ENCODE measurements at regions not wholly inside any gene's neighbourhood (a gene's known extent, or its start where the extent isn't known, plus 50 kb on each side); places are given as distances from the start of the nearest gene placed in this dataset.

DNA sequence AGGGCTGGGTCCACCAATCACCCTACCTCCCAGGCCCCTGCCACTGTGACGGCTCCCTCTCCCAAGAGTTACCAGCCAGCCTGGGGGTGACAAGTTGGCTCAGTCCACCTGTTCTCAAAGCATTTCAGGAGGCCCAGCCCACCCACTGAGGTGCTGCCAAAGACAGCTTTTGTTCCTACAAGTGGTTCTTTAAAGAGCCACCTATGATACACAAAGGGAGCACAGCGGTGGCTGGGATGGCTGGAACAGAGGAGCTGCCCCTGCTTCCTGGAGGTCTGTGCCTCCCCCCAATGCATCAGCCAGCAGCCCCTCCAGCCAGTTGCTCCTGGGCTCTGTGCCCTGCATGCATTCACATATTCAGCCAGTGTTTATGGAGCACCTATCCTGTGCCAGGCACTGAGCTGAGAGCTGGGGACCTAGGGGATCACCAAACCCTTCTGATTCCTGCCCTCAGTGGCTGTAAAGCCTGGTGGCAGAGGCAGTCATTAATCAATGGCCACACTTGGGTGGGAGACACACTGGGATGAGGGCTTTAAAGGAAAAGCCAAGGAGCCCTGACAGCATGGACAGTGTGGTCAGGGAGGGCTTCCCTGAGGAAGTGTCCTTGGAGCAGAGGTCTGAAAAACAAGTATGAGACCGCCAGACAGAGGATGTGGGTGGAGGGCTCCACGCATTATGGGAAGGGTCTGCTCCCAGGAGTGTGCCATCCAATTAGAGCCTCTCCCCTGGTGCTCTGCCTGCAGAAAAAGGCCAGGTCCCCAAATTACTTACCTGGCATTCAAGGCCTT, 107.1 kb upstream of the LINGO1 start:
- FAIRE-seq, result no peak
- no peak for DNase-seq (ENCODE audit: low spot score)

DNA sequence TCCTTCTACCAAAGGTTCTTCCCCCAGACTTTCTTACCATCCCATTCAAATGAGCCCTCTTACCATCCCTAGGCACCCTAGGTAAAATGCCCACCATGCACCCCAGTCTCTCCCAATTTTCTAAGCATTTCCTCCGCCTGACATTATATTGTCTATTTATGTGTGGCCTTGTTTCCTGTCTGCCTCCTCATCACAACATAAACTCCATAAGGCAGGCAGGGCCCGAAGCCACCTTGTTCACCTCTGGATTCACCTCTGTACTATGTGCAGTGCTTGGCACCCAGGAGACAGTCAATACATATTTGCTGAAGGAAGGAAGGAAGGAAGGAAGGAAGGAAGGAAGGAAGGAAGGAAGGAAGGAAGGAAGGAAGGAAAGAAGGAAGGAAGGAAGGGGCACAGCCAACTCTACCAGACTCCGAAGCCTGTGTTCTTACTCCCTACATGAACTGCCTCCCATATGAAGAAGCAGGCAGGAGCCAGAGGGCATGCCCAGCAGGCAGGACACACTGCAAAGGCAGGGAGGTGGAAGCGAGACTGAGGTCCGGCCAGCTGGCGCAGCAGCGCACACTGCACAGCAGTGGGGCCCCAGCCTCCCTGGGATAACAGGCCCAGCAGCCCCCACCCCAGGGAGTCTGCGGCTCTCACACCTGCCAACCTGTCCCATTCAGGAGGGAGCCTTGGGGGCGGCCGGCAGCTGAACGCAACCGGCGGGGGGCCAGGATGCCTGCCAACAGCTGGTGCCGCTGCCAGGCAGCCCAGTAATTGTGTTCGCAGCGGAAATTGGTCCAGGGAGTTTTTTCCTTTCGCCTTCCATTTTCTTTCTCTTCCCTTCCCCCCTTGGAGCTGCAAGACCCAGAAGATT, 106.0 kb upstream of the LINGO1 start:
- FAIRE-seq, result no peak
- DNase-seq (ENCODE audit: low spot score), result no peak

DNA sequence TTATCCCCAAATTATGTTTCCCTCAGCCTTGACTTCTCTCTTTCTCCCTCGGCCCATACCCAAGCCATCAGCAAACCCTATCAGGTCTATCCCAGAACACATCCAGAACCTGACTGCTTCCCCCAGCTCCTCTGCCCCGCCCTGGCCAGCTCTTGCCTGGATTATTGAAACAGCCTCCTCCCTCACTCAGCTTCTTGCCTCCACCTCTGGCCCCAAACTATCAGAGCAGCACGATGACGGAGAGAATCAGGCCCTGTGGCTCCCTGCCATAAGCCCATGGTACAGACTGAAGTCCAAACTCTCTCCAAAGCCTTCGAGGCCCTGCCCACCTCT, 105.3 kb upstream of the LINGO1 start:
- FAIRE-seq, result no peak
- DNase-seq (ENCODE audit: low spot score), result no peak

DNA sequence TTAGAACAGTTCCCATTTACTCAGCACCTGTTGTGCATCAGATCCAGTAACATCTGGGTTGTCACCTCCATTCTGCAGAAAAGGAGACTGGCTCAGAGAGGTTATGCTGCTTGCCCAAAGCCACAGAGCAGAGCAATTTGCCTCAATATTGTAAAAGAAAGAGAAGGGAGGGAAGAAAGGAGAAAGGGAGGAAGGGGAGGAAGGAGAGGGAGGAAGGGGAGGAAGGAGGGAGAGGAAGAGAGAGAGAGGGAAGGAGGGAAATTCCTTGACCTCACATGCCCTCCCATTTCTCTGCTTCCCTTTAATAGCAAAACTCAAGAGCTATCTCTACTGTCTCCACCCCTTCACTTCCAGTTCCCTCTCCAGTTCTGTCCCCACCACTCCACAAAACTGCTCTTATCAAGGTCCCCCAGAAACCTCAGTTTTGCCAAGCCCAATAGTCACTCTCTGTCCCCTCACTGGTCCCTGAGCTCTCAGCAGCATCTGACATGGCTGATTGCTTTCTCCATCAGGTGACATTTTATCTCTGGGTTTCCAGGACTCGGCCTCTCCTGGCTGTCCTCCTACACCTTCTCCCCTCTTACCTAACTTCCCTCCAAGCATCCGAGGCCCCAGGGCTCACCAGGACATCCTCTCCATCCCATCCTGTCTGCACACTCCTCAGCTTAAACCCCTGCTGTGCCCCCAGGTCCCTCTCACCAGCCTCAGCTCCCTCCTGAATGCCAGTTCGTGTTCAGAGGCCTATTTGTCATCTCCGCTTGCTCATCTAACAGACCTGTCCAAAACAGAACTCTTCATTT, 104.7 kb upstream of the LINGO1 start:
- FAIRE-seq, result no peak
- DNase-seq (ENCODE audit: low spot score), result no peak

DNA sequence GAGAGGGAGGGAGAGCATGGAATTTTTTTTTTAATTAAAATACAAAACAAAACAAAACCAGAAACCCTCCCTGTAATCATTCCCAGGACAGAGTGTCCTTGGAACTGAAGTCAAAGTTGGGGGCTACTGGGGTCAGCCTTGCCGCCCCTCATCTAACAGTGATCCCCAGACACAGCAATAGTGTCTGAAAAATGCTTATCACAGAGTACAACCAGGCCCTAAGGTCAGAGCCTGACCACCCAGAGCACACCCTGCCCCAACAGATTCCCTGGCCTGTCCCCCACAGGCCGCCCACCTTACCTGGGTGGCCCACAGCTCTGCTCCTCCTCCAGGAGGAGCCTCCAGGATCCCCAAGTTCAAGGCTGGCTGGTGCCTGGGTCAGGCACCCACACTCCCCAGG, 101.6 kb upstream of the LINGO1 start:
- FAIRE-seq (no peak), DNase-seq (ENCODE audit: low spot score) (no peak)

DNA sequence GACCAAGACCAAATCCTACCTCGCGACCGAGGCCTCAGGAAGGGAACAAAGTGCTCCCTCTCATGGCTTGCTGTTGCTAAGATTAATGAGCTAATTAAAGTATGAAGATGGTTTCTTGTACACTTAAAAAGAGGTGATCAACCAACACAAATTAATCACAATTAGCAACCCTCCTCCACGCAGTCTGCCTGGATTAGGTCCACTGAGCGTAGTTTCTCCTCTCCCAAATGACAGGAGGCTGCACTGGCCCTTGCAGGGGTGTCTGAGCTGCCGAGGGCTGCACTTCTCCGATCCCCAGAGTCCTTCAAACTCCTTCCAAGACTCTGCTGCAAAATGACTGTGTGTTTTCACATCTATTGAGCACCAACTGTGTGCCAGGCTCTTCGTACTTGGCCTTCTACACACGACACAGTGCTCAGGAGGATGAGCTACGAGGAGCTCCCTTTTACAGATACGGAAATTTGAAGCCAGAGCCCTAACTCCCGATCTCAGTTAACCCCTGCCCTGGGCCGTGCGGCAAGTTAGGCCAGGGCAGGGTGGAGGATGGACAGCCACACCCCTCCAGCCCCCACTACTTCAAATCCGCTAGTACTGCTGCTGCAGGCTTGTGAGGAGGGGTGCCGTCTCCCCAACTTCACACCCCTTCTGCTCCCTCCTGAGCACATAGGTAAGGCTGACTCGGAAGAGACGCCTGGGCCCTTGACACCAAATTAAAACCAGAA, 101.0 kb upstream of the LINGO1 start:
- no peak for FAIRE-seq
- DNase-seq (ENCODE audit: low spot score), result no peak

DNA sequence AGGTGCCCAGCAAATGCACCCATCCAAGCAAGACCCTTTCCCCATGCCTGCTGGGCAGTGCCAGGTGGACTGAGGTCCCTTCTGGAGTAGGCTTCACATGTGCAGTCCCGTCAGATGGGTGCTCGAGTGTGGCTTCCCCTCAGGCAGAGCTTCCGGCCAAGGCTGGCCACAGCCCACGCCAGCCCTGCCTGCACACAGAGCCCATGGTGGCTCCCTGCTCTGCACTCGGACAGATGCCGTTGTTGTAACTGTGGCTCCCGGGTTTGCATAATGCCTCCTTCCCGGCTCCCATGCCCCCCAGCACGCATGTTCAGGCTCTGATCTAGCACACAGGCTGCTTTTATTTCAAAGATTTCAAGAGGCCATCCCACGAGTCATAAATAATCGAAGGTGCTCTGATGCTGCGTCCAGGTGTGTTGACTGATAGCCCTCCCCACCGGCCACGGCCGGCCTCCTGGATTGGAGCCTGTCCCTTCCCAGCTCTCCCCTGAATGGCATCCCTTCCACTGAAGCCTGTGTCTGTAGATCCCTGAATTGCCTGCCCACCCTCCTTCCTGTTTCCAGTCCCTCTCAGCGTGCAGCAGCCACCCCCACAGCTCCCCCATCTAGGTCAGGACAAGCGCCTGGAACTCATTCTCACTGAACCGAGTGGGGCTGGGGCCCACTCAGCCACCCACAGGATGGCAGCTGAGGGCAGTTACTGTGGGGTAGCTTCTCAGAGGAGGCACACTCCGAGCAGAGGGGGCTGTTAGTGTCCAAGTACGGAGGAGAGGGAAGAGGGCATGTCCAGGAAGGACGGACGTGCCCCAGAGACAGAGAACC, 100.0 kb upstream of the LINGO1 start:
- no peak for DNase-seq (ENCODE audit: low spot score)
- FAIRE-seq, result no peak

DNA sequence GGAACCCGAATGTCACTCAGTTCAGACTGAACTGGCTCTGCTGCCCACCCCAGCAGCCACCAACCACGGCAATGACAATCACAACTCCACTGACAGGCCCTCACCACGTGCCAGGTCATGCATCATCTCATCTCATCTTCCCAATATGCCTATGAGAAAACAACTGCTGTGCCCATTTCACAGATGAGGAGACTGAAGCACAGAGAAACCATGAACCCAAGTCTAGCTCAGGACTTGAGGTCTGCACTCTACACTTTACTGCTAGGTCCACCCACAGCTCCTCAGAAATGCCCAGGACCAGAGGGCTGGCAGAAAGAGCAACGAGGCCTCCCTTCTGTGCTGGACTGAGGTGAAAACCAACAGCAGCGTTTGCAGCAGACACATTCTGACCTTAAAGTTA, 99.2 kb upstream of the LINGO1 start:
- no peak for DNase-seq (ENCODE audit: low spot score)
- no peak for FAIRE-seq

DNA sequence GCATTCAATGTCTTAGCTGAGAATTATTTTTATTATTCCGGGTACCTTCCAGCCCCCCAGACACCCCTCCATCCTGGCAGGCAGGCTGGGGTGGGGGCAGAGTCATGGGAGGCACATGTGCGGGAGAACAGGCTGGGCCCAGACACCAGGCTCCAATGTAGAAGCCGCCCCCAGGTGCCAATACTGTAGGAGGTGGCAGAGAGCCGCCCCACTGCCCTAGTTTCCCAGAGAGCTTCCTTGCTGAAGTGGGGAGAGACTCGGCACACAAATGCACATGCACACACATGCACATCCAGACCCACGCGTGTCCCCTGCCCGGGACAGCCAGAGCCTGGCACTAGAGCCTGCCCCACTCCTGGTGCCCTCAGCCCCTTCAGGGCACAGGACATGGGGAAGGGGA, 98.4 kb upstream of the LINGO1 start:
- no peak for DNase-seq (ENCODE audit: low spot score)
- FAIRE-seq, result no peak

DNA sequence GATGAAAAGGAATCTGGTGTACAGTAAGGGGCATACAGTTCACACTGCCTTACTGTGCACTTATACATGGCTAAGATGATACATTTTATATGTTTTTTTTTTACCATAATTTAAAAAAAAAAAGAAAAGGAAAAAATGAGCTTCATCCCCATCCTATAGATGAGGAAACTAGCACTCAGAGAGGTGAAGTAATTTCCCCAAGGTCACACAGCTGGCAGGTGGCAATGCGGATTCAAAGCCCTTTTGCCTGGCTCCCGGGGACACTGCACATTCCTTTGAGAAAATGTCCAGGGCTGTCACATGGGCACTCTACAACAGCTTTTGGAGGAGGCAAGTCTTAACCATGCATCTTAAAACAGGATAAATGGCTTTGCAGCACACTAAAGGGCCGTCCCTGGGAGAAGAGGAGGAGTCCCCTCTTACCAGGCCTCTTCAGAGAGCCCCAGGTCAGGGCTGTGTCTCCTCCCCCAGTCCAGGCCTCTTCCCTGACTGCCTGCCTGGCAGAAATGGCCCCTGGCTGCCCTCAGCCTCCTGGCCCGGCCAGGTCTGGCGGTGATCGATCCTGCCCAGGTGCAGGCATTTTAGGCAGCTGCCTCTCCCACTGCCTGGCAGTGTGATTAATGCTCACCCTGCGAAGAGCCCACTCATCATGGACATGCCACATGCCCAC, 95.1 kb upstream of the LINGO1 start:
- no peak for FAIRE-seq
- no peak for DNase-seq (ENCODE audit: low spot score)

DNA sequence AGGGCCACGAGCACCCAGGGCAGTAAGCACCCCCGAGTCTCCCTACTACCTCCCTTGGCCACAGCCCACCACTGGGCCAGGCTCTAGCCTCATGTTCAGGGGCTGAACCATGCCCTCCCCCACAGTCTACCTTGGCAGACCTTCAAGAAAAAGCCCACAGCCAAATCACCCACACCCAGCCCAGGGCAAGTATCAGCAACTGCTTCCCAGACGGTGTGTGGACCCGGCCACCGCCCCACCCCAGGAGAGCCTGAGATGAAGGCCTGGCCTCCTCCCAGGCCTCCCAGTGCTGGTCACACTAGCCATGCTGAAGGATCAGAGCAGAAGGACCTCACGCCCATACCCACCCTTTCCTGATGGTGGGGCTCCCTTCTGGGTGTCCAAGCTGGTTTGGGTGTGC, 92.0 kb upstream of the LINGO1 start:
- no peak for FAIRE-seq
- no peak for DNase-seq (ENCODE audit: low spot score)

DNA sequence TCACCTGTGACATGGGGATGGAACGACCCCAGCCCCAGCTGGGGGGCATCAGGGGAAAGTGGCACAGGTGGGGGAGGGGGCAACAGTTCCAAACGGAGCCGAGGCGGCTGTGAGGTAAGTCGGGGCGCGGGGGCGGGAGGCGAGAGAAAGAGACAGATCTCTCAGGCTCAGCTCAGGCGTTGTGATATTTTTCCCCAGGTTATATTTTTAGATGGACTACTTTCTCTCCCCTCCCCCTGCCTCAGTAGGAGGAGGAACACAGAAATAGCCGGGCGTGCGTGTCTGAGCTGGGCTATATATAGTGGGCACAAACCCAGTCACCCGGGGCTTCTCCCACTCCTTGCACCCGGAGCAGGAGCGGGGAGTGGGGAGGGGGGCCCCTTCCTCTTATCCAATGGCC, 91.0 kb upstream of the LINGO1 start:
- DNase-seq (ENCODE audit: low spot score), result no peak
- FAIRE-seq, result no peak

DNA sequence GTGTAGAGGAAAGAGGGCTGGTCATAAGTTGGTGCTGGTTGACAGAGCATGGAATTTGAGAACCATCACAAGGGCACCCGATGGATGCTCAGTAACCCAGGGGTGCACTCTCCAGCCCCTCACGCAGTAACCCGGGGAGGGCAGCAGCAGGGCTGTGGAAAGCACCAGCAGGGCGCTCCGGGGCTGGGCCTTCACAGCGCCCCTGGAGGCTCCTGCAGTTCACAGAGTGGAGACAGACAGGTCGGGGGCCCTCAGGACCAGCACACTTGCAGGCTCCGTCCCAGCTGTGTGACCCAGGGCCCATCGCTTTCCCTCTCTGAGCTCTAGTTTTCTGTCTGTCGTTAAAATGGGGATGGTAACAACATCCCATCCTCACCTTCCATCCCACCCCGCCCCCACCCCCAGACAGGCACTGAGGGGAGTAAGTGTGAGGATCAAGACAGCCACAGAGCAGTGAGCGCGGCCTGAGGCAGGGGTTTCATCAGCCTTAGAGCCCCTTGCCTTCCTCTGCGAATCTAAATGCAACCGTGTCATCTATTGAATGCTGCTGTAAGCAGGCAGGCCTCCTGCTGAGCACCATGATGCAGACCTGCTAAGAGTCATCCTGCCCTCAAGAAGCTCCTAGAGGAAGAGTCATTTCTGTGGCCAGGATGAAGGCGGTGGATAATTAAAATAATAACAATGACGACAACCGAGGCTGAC, 90.2 kb upstream of the LINGO1 start:
- DNase-seq (ENCODE audit: low spot score), result no peak
- FAIRE-seq, result no peak

DNA sequence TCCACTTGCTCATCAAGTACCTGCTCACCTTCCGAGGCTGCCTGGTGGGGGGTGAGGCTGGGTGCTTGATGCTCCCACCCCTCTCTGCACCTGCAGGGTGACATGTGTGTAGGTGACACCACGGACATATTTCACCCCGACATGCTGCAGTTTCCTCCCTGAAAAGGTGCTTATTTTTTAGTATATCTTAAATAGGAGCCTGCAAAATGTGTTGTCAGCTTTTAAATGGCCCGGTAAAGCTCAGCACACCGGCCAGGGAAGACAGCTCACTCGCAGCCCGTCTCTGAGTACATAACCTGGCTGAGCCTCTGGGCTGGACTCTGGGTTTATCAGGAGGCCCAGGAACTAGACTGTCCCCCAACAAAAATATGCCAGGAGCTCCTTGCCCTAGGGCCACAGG, 89.3 kb upstream of the LINGO1 start:
- DNase-seq (ENCODE audit: low spot score), result no peak
- no peak for FAIRE-seq

DNA sequence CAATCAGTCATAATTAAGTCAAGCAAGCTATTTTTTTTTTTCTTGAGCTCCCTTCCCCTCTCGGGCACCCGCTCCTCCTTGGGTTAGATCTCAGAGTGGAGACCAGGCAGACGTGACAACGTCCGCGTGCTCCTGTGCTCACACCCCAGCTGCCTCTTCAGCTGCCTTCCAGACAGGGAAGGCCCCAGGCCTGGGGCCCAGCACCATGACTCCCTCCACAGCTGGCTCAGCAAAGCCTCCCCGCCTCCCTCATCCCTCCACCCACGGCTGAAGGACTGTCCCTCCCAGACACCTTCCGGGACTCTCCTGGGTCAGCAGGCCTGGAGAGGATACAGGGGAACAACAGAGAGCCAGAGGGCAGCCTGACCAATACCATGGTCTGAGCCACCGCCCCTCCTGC, 87.9 kb upstream of the LINGO1 start:
- FAIRE-seq (no peak), DNase-seq (ENCODE audit: low spot score) (no peak)

DNA sequence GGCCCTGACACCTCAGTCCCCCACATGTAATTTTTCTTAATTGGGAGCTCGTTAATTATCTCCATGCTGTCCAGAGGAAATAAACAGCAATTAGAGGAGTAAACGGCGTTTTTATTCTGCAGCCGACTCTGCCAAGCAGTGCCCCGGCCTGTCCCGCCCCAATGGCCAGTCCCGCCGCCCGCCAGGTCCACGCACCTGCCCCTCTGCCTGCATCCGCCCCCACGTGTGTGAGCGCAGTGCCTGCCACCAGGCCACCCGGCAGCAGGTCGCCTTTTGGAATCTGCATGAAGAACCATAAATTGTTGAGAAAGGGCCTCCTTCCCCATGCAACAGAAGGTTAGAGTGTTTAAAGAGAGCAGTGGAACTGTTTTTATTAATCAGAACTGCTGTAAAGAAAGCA, 87.5 kb upstream of the LINGO1 start:
- FAIRE-seq (no peak), DNase-seq (ENCODE audit: low spot score) (no peak)

DNA sequence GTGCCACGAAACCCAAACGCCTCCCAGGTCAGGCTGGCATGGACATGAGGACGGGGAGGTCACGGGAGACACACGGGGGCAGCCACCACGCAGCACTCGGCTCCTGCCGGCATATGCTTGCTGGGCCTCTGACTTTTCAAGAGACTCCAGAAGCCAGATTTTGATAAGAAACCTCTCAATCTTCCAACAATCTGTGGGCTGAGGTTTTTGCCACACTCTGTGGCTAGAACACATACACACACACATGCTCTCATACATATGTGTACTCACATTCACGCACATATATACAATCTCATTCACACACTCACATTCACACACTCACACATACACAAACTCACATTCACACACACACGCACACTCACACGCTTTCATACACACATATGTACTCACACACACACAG, 86.7 kb upstream of the LINGO1 start:
- FAIRE-seq (no peak), DNase-seq (ENCODE audit: low spot score) (no peak)

DNA sequence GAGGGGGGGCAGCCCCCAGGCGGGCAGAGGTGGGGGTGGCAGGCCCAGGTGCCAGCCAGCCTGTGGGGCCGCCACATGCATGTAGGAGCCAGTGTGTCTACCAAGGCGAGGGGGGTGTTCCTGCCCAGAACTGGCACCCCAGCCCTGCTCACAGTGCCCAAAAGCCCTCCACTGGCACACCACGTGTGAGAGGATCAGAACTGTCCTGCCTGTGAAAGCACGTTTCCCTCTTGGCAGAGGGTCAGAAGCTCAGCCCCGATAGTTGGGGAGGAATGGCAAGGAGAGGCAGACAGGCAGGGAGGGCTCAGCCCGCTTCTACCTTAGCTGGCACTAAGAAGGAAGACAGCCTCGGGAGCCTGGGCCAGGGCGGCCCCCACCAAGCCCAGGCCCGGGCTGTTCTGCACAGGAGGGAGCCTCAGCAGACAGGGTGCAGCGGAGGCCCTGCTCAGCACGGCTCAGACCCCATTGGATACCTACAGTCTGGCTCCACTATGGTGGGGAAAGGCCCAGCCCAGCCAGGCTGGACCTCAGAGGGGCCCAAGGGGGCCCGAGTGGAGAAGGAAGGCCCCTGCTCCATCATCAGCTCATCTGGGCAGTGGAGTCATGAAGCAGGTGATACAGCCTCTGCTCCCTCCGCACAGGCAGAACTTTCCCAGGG, 84.8 kb upstream of the LINGO1 start:
- no peak for DNase-seq (ENCODE audit: low spot score)
- no peak for FAIRE-seq

All from RCC 7860 (cell line).